Peyer's patch (tissue), 4 donors: ENCODE measurements at regions not wholly inside any gene's neighbourhood (a gene's known extent, or its start where the extent isn't known, plus 50 kb on each side); places are given as distances from the start of the nearest gene placed in this dataset.

Experiments used
- POLR2A ChIP-seq, 2 donors: fragments of 450-650 bp; IDR thresholded peaks; one replicate each; pipeline ENCODE4 v1.5.1; 2017; ENCODE audit warnings: antibody characterized with exemption in 2 of 2, mild to moderate bottlenecking in 2 of 2, moderate library complexity in 2 of 2
- TF ChIP-seq, protein P1 (sequence below), 6 experiments: fragments of 450-650 bp in 4 of 6; fragments of 200-600 bp in 2 of 6; sonication (generic) in 1 of 6; IDR thresholded peaks; one replicate each; pipeline ENCODE4 v1.5.1; 2017 to 2019; ENCODE audit warnings: antibody characterized with exemption in 6 of 6, mild to moderate bottlenecking in 3 of 6, moderate library complexity in 1 of 6

DNA sequence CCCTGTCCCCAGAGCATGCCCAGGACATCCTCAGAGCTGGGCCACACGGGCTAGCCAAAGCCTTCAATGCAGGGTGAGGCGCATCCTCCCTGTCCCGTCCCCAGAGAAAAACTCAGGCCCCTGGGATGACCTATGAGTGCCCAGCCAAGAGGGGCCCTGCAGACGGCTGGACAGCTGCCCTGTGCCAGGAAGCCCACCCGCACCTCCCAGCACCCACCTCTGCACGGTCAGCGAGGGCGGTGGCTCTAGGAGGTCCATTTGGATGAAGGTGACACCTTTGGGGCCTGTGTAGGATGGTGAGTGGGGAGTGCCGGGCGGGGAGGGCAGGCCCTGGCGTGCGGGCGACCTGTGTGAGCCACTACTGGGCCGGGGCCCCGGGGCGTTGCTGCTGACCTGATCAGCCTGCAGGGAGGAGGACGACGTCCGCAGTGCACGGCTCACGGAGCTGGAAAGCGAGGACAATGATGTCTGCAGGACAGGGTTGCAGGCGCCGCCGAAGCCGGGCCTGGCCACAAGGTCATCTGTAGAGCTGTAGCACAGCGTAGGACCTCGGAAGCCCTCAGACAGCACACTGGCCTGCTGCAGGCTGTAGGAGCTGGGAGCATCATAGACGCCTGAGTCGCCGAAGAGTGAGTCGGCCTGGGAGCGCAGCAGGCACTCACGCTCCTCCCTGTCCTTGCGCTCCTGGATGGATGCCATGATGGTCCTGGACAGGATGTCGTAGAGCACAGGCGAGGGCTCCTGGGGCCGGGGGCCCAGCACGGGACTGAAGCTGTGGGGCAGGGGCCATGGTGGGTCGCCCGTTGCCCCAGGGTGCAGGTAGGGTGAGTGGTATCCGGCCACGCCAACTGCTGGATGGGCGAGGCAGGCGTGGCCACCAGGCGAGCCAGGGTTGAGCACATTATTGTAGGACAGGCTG, 180.5 kb downstream of the IGLL1 start:
- TF ChIP-seq, protein P1, sequence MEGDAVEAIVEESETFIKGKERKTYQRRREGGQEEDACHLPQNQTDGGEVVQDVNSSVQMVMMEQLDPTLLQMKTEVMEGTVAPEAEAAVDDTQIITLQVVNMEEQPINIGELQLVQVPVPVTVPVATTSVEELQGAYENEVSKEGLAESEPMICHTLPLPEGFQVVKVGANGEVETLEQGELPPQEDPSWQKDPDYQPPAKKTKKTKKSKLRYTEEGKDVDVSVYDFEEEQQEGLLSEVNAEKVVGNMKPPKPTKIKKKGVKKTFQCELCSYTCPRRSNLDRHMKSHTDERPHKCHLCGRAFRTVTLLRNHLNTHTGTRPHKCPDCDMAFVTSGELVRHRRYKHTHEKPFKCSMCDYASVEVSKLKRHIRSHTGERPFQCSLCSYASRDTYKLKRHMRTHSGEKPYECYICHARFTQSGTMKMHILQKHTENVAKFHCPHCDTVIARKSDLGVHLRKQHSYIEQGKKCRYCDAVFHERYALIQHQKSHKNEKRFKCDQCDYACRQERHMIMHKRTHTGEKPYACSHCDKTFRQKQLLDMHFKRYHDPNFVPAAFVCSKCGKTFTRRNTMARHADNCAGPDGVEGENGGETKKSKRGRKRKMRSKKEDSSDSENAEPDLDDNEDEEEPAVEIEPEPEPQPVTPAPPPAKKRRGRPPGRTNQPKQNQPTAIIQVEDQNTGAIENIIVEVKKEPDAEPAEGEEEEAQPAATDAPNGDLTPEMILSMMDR (IDR thresholded peaks at IDR 0.05), result no peak
- no peak for TF ChIP-seq POLR2A (IDR thresholded peaks at IDR 0.05)
